Neural progenitor cell (in vitro differentiated cells): ENCODE measurements at regions not wholly inside any gene's neighbourhood (a gene's known extent, or its start where the extent isn't known, plus 50 kb on each side); places are given as distances from the start of the nearest gene placed in this dataset.

ENCODE experiments used
- DNase-seq: peaks from one replicate; pipeline ENCODE4 v3.0.0-alpha.2; 2016; ENCODE audit warnings: low spot score
- H2AFZ ChIP-seq: fragments of 200-600 bp; sonication (generic); replicated peaks from 2 replicates; pipeline ENCODE4 v1.6.1; 2016; ENCODE audit warnings: antibody characterized with exemption
- H3F3A ChIP-seq: fragments of 200-600 bp; sonication (generic); 2 replicates; pipeline ENCODE4 v1.6.1; 2016; ENCODE audit warnings: antibody characterized with exemption, low read depth
- H3K27ac ChIP-seq: fragments of 200-600 bp; sonication (generic); 2 replicates; pipeline ENCODE4 v1.5.1; 2016; ENCODE audit warnings: mild to moderate bottlenecking
- H3K27me3 ChIP-seq: fragments of 200-600 bp; sonication (generic); 2 replicates; pipeline ENCODE4 v1.6.1; 2016; ENCODE audit warnings: mild to moderate bottlenecking, moderate library complexity
- H3K36me3 ChIP-seq: fragments of 200-600 bp; sonication (generic); 2 replicates; pipeline ENCODE4 v1.5.1; 2016
- H3K4me1 ChIP-seq: fragments of 200-600 bp; sonication (generic); 2 replicates; pipeline ENCODE4 v1.6.1; 2016; ENCODE audit warnings: mixed run types
- H3K4me2 ChIP-seq: fragments of 200-600 bp; sonication (generic); 2 replicates; pipeline ENCODE4 v1.6.1; 2016
- H3K4me3 ChIP-seq: fragments of 200-600 bp; sonication (generic); 2 replicates; pipeline ENCODE4 v1.5.1; 2016
- H3K79me2 ChIP-seq: fragments of 200-600 bp; sonication (generic); 2 replicates; pipeline ENCODE4 v1.6.1; 2016; ENCODE audit warnings: low read depth
- H3K9ac ChIP-seq: fragments of 200-600 bp; sonication (generic); 2 replicates; pipeline ENCODE4 v1.6.1; 2016
- H3K9me3 ChIP-seq: fragments of 200-600 bp; sonication (generic); 2 replicates; pipeline ENCODE4 v1.5.1; 2016; ENCODE audit warnings: low read depth
- H4K20me1 ChIP-seq: fragments of 200-600 bp; sonication (generic); 2 replicates; pipeline ENCODE4 v1.6.1; 2016; ENCODE audit warnings: low read depth
- H3K27ac Mint-ChIP-seq: 3 replicates; pipeline ENCODE4 v1.8.0; 2021; ENCODE audit warnings: mixed read lengths
- H3K27me3 Mint-ChIP-seq: 2 replicates; pipeline ENCODE4 v1.8.0; 2022; ENCODE audit warnings: low read depth, mild to moderate bottlenecking, inconsistent platforms, moderate library complexity, mixed read lengths; ENCODE audit not compliant: insufficient read depth
- H3K36me3 Mint-ChIP-seq: 3 replicates; pipeline ENCODE4 v1.8.0; 2021; ENCODE audit warnings: mixed read lengths
- H3K4me1 Mint-ChIP-seq: 3 replicates; pipeline ENCODE4 v1.8.0; 2021; ENCODE audit warnings: mixed read lengths
- H3K4me3 Mint-ChIP-seq: 3 replicates; pipeline ENCODE4 v1.8.0; 2021; ENCODE audit warnings: mild to moderate bottlenecking, moderate library complexity, mixed read lengths
- H3K9me3 Mint-ChIP-seq: 3 replicates; pipeline ENCODE4 v1.8.0; 2020; ENCODE audit warnings: mixed read lengths
- EZH2 ChIP-seq: fragments of 200-600 bp; sonication (generic); IDR thresholded peaks from 2 replicates; pipeline ENCODE4 v1.6.1; 2017; ENCODE audit warnings: antibody characterized with exemption, mild to moderate bottlenecking, moderate library complexity
- EZH2phosphoT487 ChIP-seq: fragments of 200-600 bp; sonication (generic); IDR thresholded peaks from 2 replicates; pipeline ENCODE4 v1.6.1; 2017; ENCODE audit warnings: antibody characterized with exemption
- TF ChIP-seq, protein P1 (sequence below): fragments of 200-600 bp; sonication (generic); IDR thresholded peaks from 2 replicates; pipeline ENCODE4 v1.5.1; 2017; ENCODE audit warnings: antibody characterized with exemption, mild to moderate bottlenecking

DNA sequence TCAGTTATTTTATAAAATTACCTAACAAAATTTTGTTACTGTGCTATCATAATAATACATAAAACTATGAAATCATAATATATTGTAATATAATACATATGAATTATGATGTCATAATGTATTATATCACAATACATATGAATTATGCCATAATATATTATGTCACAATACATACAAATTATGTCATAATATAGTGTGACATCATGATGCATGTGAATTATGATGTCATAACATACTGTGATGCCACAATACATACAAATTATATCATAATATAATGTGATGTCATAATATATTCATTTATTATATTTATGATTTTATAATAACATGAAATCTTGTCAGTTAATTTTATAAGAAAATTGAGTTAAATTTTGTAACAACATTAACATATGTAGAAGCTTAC lies 2021.6 kb downstream of the TP53TG3F start:
- peaks cover 39% of the 10 kb centered on the region for H3K9me3 ChIP-seq
- no peaks in the 10 kb centered on the region for H4K20me1 ChIP-seq
- no peaks in the 10 kb centered on the region for H3F3A ChIP-seq
- Mint-ChIP-seq H3K4me3 (no peak overlapping the region), H3K27ac (no peak overlapping the region), H3K4me1 (no peaks in the 10 kb centered on the region), H3K36me3 (no peaks in the 10 kb centered on the region), H3K9me3 (peaks cover 36% of the 10 kb centered on the region), H3K27me3 (peaks cover 2% of the 10 kb centered on the region)
- TF ChIP-seq, protein P1, sequence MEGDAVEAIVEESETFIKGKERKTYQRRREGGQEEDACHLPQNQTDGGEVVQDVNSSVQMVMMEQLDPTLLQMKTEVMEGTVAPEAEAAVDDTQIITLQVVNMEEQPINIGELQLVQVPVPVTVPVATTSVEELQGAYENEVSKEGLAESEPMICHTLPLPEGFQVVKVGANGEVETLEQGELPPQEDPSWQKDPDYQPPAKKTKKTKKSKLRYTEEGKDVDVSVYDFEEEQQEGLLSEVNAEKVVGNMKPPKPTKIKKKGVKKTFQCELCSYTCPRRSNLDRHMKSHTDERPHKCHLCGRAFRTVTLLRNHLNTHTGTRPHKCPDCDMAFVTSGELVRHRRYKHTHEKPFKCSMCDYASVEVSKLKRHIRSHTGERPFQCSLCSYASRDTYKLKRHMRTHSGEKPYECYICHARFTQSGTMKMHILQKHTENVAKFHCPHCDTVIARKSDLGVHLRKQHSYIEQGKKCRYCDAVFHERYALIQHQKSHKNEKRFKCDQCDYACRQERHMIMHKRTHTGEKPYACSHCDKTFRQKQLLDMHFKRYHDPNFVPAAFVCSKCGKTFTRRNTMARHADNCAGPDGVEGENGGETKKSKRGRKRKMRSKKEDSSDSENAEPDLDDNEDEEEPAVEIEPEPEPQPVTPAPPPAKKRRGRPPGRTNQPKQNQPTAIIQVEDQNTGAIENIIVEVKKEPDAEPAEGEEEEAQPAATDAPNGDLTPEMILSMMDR: no peak
- TF ChIP-seq EZH2: no peak
- TF ChIP-seq EZH2phosphoT487: no peak
- no peak overlapping the region for H3K27ac ChIP-seq
- no peak overlapping the region for H3K4me2 ChIP-seq
- H3K4me1 ChIP-seq: no peaks in the 10 kb centered on the region
- H3K9ac ChIP-seq: no peak overlapping the region
- H2AFZ ChIP-seq: no peak overlapping the region
- DNase-seq: no peak
- H3K36me3 ChIP-seq: no peaks in the 10 kb centered on the region
- no peaks in the 10 kb centered on the region for H3K79me2 ChIP-seq
- H3K27me3 ChIP-seq: no peaks in the 10 kb centered on the region
- no peak overlapping the region for H3K4me3 ChIP-seq

DNA sequence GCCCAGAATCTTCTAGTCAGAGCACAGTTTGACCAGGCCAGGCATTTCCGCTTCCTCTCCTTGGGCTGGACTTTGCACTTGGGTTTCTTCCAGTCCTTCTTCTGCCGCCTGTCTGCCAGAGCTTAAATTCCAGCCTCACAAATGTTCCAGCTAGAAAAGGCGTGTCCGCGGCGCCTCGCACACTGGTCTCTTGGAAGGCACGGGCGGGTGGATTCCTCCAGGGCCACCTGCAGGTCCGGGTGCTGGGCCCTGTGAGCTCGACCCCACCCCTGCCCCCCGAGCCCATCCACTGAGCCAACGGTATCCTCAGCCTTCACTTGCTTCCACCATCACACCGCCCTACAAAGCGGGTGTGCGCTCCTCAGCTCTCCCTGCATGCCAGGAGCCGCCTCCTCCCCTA lies 2026.5 kb downstream of the TP53TG3F start:
- H3K4me1 Mint-ChIP-seq: no peaks in the 10 kb centered on the region
- DNase-seq: no peak
- Histone ChIP-seq H3K4me2 (no peak overlapping the region), H3K36me3 (no peaks in the 10 kb centered on the region), H3K79me2 (no peaks in the 10 kb centered on the region), H3K27ac (no peak overlapping the region), H3F3A (no peaks in the 10 kb centered on the region), H4K20me1 (no peaks in the 10 kb centered on the region), H3K4me1 (no peaks in the 10 kb centered on the region), H3K9me3 (peaks cover 39% of the 10 kb centered on the region), H3K9ac (no peak overlapping the region), H3K4me3 (no peak overlapping the region), H2AFZ (no peak overlapping the region), H3K27me3 (no peaks in the 10 kb centered on the region)
- H3K4me3 Mint-ChIP-seq: no peak overlapping the region
- H3K27ac Mint-ChIP-seq: no peak overlapping the region
- no peaks in the 10 kb centered on the region for H3K27me3 Mint-ChIP-seq
- no peaks in the 10 kb centered on the region for H3K36me3 Mint-ChIP-seq
- H3K9me3 Mint-ChIP-seq: peaks cover 39% of the 10 kb centered on the region
- no peak for TF ChIP-seq EZH2phosphoT487
- TF ChIP-seq, protein P1: no peak
- no peak for TF ChIP-seq EZH2

DNA sequence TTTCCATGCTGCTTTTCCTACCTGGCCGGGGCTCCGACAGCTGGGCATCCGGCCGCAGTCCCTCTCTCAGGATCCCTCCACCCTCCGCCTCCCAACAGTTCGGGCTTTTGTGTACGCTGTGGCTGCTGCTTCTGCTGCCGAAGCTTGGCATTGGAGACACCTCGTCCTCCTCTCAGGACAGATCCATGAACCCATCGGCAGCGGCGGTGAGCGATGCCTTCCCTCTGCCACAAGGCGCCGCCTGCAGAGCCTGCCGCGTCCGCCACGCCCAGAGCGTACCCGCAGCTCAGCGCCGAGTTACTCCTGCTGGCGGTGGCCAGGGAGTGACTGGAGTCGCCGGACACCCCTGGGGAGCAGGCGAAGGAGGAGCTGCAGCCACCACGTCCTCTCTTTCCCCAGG lies 2032.8 kb downstream of the TP53TG3F start:
- no peak overlapping the region for H3K27ac Mint-ChIP-seq
- no peaks in the 10 kb centered on the region for H3K27me3 ChIP-seq

More for the DNA sequence above, 2032.8 kb downstream of the TP53TG3F start:
- TF ChIP-seq, protein P1: no peak
- TF ChIP-seq EZH2 (no peak), EZH2phosphoT487 (no peak)
- no peaks in the 10 kb centered on the region for H3K36me3 ChIP-seq
- H4K20me1 ChIP-seq: no peaks in the 10 kb centered on the region
- Mint-ChIP-seq H3K4me1 (no peaks in the 10 kb centered on the region), H3K36me3 (no peaks in the 10 kb centered on the region), H3K9me3 (peaks cover 47% of the 10 kb centered on the region), H3K27me3 (no peaks in the 10 kb centered on the region), H3K4me3 (no peak overlapping the region)
- no peak overlapping the region for H2AFZ ChIP-seq
- no peak overlapping the region for H3K9ac ChIP-seq
- H3K9me3 ChIP-seq: peaks cover 37% of the 10 kb centered on the region
- H3K27ac ChIP-seq: no peak overlapping the region
- H3K4me2 ChIP-seq: no peak overlapping the region
- H3K4me3 ChIP-seq: no peak overlapping the region
- H3F3A ChIP-seq: no peaks in the 10 kb centered on the region
- H3K79me2 ChIP-seq: no peaks in the 10 kb centered on the region
- DNase-seq: no peak
- no peaks in the 10 kb centered on the region for H3K4me1 ChIP-seq
